HAP-1 (cell line): ENCODE measurements at regions not wholly inside any gene's neighbourhood (a gene's known extent, or its start where the extent isn't known, plus 50 kb on each side); places are given as distances from the start of the nearest gene placed in this dataset.
"Not testable (repeated sequence)": the region's sequence is repeated elsewhere in the genome, so short reads cannot be mapped to it uniquely, and the experiment has no call there.

ENCODE experiments used
- DNase-seq, 2 experiments: peaks; one replicate each; pipeline ENCODE4 v3.0.0-alpha.2; 2016 to 2020; ENCODE audit warnings: low spot score in 2 of 2
- H3K27me3 ChIP-seq: fragments of 250-450 bp; sonication (Bioruptor Pico); 2 replicates; pipeline ENCODE4 v1.5.1; 2020; ENCODE audit warnings: low read depth, mild to moderate bottlenecking, moderate library complexity
- H3K36me3 ChIP-seq: fragments of 250-450 bp; sonication (Bioruptor Pico); replicated peaks from 2 replicates; pipeline ENCODE4 v1.5.1; 2020; ENCODE audit warnings: mild to moderate bottlenecking
- H3K4me1 ChIP-seq: fragments of 250-450 bp; sonication (Bioruptor Pico); 2 replicates; pipeline ENCODE4 v1.5.1; 2020; ENCODE audit warnings: mild to moderate bottlenecking
- H3K4me3 ChIP-seq: fragments of 250-450 bp; sonication (Bioruptor Pico); 2 replicates; pipeline ENCODE4 v1.5.1; 2020; ENCODE audit warnings: mild to moderate bottlenecking, moderate library complexity
- H3K9me3 ChIP-seq: fragments of 250-450 bp; sonication (Bioruptor Pico); 2 replicates; pipeline ENCODE4 v1.5.1; 2020; ENCODE audit warnings: mild to moderate bottlenecking, moderate library complexity
- in situ Hi-C: fragments of 300-500 bp; cut with MboI; formaldehyde crosslinking; loops from 3 replicates; pipeline ENCODE4 v1.14.3; 2020; ENCODE audit warnings: low sequenced_read_pairs, inconsistent platforms, mixed read lengths

DNA sequence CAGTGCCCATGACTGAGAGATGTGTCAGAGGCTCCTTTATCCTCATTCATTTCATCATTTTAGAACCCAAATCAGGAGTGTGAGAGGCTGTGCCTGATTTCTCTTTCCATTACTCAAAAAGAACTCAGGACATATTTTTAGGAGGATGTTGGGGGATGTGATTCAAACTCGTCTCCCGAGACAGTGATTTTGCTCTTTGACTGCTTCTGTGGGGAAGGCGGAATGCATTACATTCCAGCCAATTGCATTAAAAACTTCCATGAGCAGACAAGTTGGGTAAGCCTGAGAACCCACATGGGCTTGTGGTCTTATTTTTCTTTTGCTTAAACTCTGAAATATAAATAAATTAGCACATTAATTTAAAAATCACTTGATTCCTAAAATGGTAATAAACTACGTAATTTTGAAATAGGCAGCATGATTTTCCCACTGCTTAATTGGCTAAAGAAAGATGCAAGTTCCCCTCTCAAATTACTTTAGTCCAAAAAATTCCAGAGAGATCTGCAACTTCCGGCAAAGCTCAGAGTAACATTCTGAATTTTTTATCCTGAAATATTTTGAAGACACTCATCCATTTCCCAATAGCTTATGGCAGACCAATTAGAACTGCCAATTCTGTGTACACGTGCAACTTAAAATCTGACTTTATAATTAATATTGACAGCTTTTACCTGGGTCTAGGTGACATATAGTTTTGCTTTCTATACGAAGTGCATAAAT, 185.6 kb downstream of the C7orf25 start:
- H3K9me3 ChIP-seq = no peaks in the 10 kb centered on the region
- DNase-seq = no peak
- in situ Hi-C loops = no loop called here

DNA sequence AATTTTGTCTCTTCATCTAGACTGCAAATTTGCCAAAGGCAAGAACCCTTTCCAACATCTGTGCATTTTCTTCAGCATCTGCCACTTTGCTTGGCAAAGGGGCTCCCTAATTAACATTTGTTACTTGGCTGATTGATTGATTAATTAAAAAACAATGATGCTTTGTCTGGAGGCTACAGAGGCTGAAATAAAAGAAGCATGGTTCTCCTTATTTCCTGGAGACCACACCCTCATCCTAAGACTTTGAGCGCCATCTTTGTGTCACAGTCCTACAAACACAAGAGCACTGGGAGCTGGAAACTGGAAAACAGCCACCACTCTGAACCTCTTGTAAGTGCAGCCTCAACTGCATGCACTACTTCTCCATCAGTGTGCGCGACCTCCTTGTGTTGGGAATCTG, 189.2 kb downstream of the C7orf25 start:
- no peak overlapping the region for H3K4me3 ChIP-seq
- H3K4me1 ChIP-seq = no peaks in the 10 kb centered on the region
- H3K27me3 ChIP-seq = no peaks in the 10 kb centered on the region
- in situ Hi-C loops = no loop called here
- DNase-seq = no peak
- H3K36me3 ChIP-seq = no peaks in the 10 kb centered on the region
- no peaks in the 10 kb centered on the region for H3K9me3 ChIP-seq

More for the DNA sequence above, 185.6 kb downstream of the C7orf25 start:
- no peaks in the 10 kb centered on the region for H3K4me1 ChIP-seq
- no peak overlapping the region for H3K4me3 ChIP-seq
- no peaks in the 10 kb centered on the region for H3K27me3 ChIP-seq
- no peaks in the 10 kb centered on the region for H3K36me3 ChIP-seq

DNA sequence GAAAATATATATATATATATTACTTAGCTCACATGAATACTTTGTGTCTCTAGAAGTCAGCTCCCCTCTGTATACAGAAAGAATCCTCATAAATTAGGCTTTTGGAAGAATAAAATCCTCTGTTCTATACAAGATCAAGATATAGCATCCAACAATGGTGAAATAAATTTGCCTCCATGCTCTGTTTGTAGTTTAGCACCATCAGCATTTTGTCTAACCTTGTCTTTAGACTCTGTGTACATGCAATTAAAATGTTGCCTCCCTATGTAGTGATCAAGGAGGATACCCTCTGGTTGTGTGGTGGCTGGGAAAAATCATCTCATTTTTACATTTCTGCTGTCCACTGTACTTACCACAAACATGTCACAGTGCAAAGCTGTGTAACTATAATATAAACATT, 189.7 kb downstream of the C7orf25 start:
- DNase-seq = no peak
- no peaks in the 10 kb centered on the region for H3K9me3 ChIP-seq
- H3K27me3 ChIP-seq = no peaks in the 10 kb centered on the region
- in situ Hi-C loops = no loop called here
- no peak overlapping the region for H3K4me3 ChIP-seq
- H3K36me3 ChIP-seq = no peaks in the 10 kb centered on the region
- H3K4me1 ChIP-seq = no peaks in the 10 kb centered on the region

DNA sequence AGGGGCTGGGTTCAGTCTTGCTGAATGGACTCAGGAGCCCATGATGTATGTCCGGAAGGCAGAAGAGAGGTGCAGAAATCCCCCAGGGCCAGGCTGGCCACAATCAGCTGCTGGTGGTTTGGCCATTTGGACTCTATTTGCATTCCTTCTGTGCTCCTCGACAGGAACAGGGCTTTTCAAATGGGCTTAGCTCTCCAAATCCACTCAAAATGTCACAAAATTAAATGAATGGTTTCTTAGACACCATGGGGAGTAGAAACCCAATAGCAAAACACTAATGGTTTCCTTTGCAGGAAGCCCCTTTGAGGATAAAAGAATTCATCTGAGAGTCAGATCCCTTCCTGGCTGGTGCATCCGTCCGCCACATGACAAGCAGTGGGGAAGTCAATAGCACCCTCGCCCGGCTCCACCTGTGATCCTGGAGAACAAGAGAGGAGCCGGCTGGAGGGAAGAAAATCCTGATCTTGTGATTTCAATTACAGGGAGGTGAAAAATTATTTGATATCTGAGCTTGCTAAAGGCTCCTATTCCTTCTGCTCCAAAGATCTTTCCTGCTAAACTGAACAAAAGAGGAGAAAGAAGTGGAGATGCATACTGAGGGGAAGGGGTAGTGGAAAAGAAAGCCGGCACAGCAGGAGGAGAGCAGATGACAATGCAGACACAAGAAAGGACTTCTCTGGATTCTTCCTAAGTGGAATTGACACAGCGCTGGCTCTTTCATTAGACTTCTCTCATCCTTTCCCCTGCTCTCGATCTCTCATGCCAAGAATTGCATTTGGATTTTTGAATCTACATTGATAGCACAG, 190.7 kb downstream of the C7orf25 start:
- Histone ChIP-seq H3K27me3 (no peaks in the 10 kb centered on the region), H3K9me3 (no peaks in the 10 kb centered on the region), H3K4me3 (no peak overlapping the region), H3K4me1 (no peaks in the 10 kb centered on the region), H3K36me3 (no peaks in the 10 kb centered on the region)
- no peak for DNase-seq
- in situ Hi-C loops = no loop called here

DNA sequence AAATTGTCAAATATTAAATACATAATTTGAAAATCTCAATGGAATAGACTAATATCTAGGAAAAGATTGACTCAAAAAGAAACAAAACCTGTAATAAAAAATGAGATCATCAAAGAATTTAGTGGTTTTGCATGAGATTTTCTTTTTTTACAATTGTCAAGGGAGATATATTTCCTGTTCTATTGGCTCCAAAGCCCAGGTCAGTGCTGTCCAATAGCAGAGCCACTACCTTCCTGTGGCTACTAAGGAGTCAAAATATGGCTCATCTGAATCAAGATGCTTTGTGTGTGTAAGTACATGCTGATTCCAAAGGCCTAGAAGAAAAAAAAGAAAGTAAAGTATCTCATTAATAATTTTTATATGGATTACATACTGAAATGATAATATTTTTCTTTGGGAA, 191.9 kb downstream of the C7orf25 start:
- Histone ChIP-seq H3K4me1 (no peaks in the 10 kb centered on the region), H3K27me3 (no peaks in the 10 kb centered on the region), H3K9me3 (no peaks in the 10 kb centered on the region), H3K36me3 (no peaks in the 10 kb centered on the region), H3K4me3 (no peak overlapping the region)
- no peak for DNase-seq
- in situ Hi-C loops = no loop called here

DNA sequence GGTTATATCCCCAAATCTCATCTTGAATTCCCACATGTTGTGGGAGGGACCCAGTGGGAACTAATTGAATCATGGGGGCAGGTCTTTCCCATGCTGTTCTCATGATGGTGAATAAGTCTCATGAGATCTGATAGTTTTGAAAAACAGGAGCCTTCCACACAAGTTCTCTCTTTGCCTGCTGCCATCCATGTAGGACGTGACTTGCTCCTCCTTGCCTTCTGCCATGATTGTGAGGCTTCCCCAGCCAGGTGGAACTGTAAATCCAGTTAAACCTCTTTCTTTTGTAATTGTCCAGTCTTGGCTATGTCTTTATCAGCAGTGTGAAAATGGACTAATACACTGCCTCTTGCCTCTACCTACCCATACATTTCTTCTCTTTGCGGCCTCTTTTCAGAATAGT, 193.4 kb downstream of the C7orf25 start:
- H3K27me3 ChIP-seq, DNase-seq, in situ Hi-C loops, H3K36me3 ChIP-seq, H3K4me3 ChIP-seq, H3K9me3 ChIP-seq, H3K4me1 ChIP-seq: not testable (repeated sequence)

DNA sequence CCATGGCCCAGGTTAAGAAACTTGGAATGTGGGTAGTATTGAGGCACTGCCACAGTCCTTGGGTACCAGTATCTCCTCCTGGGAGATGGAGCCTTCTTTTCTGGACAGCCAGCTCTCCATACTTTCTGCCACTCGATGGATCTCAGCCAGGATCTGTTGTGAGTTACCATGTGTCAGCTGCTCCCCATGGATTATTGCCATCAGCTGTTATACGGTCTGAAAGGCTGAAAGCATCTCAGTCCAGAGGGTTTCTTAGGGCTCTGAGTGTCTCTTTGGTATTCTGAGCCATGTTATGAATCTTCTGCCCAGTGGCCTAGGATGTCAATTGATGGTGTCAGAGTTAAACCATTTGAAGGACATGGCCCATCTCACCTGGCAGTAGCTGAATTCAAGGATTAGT, 197.5 kb downstream of the C7orf25 start:
- no peak for DNase-seq
- H3K36me3 ChIP-seq = no peaks in the 10 kb centered on the region
- H3K27me3 ChIP-seq = no peaks in the 10 kb centered on the region; the same call in 1 of the 2 replicates
- no peak overlapping the region for H3K4me3 ChIP-seq
- no peaks in the 10 kb centered on the region for H3K4me1 ChIP-seq
- in situ Hi-C loops = no loop called here
- H3K9me3 ChIP-seq = no peaks in the 10 kb centered on the region

DNA sequence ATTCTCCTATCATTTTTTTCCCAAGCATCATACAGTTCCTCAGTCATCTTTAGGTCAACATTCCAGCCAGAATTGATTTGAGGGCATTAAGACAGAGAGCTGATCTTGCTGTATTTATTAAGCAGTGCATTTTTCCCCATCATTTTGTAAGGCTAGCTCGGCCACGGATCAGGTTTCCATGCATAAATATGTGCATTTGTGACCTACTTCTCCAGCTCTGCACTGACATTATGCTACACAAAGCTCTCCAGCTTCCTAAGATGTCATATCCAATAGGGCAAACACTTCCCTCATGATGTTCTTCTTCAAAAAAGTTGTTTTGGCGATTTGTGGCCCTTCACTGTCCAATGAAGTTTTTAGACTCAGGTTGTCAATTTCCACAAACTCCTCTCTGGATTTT, 202.6 kb downstream of the C7orf25 start:
- H3K4me3 ChIP-seq = no peak overlapping the region
- H3K27me3 ChIP-seq = no peaks in the 10 kb centered on the region; the same call in 1 of the 2 replicates
- no peaks in the 10 kb centered on the region for H3K36me3 ChIP-seq
- no peaks in the 10 kb centered on the region for H3K4me1 ChIP-seq
- DNase-seq = no peak
- no peaks in the 10 kb centered on the region for H3K9me3 ChIP-seq
- in situ Hi-C loops = no loop called here

DNA sequence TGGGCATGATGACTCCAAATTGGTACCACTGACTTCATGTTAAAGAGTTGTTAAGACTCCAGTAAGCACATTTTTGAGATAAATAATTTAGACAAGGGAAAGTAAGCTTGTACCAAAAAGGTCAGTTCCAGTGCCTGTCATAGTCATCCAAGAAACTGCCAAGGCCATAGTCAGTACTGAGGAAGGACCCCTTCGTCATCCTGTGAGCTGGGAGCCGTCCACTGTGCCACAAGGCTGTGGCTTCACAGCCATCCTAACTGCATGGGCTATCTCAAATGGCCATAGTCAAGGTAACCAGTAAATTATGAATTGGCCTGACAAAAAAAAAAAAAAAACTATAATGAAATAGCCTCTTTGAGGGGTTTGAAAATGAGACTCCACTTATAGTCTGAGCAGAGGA, 207.2 kb downstream of the C7orf25 start:
- Histone ChIP-seq H3K4me1 (no peaks in the 10 kb centered on the region), H3K9me3 (no peaks in the 10 kb centered on the region), H3K27me3 (no peaks in the 10 kb centered on the region), H3K36me3 (no peaks in the 10 kb centered on the region), H3K4me3 (no peak overlapping the region)
- in situ Hi-C loops = no loop called here
- no peak for DNase-seq

DNA sequence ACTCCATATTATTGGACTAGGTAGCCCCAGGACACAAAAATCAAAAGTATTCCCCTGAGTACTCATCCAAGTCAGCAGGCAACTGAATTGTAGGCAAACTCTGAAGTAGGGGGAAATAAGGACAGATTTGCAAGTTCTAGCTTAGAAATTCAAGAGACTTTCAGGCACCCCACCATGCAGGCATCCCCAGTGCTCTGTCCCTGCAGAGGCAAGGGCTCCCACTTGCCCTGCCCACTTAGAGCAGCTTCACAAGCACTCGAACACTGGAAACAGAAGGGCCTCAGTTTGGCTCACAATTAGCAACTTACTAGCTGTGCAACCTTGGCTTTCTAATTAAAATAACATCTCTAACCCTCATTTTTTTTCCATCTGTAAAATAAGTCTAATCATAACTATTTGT, 209.2 kb downstream of the C7orf25 start:
- in situ Hi-C loops = no loop called here
- no peaks in the 10 kb centered on the region for H3K36me3 ChIP-seq
- H3K4me3 ChIP-seq = no peak overlapping the region
- no peak for DNase-seq
- no peaks in the 10 kb centered on the region for H3K4me1 ChIP-seq
- H3K9me3 ChIP-seq = no peaks in the 10 kb centered on the region
- H3K27me3 ChIP-seq = peaks cover 4% of the 10 kb centered on the region

DNA sequence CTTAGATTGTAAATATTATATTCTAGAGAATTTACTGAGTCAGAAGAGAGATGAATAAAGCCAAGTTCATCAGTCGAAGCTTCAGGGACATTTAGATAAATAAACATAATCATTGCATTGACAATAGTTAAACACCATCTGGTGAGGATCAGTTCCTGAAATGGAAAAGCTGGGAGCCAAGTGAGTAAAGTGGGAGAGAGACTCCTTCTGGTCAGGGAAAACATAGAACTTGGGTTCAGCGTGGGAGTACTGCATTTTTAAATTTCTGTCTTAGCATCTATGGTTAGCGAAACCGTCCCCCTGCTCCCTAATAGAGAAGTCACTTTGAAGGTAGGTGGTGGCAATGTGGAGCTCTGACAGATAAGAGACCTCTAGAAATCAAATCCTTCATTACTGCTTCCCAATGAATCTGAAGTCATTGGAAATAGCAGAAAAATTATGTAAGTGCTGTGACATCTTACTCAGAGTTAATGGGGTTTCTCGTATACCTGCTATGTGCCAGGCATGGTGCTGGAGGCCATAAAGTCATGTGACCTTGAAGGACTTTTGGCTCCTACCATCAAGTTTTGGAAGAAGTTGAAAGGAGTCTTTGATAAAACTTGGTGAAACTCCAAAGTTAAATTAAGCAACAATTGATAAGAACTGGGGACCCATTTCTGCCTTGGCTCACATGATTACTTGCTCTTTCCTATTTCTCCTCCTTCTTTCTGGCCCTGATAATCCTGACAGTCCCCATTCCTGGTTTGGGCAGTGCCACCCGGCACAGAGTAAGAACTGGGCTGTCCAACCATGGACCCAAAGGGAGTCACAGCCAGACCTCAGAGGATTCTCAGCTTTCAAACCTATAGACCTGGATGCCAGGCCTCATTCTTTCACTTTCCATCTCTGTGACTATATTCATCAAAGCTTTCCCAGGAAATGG, 211.2 kb downstream of the C7orf25 start:
- in situ Hi-C loops = no loop called here

DNA sequence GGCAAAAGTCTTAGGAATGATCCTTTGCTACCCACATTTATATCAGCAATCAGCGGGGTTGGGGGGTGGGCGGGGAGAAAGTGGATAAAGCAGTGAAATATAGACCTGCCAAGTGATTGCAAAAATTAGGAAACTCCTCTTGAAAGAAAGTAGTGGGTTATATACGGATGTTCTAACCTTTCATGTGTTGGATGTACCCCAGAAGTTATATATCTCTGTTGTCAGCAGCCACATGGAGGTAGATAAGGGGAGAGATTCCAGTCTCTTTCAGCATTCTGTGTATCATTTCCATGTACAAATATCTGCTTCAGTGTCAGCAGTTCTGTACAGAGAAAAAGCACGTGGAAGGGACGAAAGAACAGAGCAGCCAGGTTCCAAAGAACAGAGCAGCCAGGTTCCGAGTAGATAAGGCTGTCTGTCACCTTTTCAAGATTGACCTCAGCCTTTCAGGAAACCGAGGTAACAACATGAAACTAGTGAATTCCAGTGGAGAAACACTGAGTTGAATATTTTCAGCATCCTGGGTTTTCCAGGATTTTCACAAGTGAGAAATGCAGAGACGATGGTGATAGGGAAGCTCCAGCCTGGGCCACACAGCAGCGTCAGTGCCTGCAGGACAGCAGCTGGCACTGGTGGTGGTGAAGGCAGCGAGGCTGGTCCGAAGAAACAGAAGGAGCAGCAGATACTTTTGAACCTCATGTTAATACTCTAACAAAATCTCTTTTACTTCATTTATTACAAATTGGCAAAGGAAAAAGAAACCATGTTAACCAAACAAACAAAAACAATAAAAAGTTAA, 212.3 kb downstream of the C7orf25 start:
- H3K4me3 ChIP-seq = no peak overlapping the region
- in situ Hi-C loops = no loop called here
- no peak for DNase-seq
- peaks cover 4% of the 10 kb centered on the region for H3K27me3 ChIP-seq
- no peaks in the 10 kb centered on the region for H3K36me3 ChIP-seq
- H3K9me3 ChIP-seq = no peaks in the 10 kb centered on the region
- no peaks in the 10 kb centered on the region for H3K4me1 ChIP-seq

More for the DNA sequence above, 211.2 kb downstream of the C7orf25 start:
- H3K36me3 ChIP-seq = no peaks in the 10 kb centered on the region
- DNase-seq = no peak
- peaks cover 4% of the 10 kb centered on the region for H3K27me3 ChIP-seq
- H3K9me3 ChIP-seq = no peaks in the 10 kb centered on the region
- no peak overlapping the region for H3K4me3 ChIP-seq
- H3K4me1 ChIP-seq = no peaks in the 10 kb centered on the region
